ENCODE measurements at regions not wholly inside any gene's neighbourhood (a gene's known extent, or its start where the extent isn't known, plus 50 kb on each side); places are given as distances from the start of the nearest gene placed in this dataset.

DNA sequence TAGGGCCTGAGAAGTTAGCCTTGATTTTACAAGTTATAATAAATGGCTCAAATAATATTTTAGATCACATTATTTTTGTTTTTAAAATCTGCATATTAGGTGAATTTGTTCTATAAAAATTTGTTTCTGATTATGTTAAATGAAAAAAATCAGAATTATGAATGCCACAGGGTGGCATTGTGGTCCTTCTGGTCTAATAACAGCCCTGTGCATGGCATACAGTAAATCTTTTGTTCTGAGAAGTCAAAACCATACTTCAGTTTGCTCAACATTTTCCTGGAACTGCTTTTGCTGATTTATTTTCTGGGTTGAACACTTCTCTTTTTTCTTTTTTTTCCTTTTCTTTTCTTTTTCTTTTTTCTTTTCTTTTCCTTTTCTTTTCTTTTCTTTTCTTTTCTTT, 101.0 kb upstream of the UBQLN2 start:
- TF ChIP-seq POLR2A (IDR thresholded peaks at IDR 0.05) = no peak
- TF ChIP-seq, protein P1, sequence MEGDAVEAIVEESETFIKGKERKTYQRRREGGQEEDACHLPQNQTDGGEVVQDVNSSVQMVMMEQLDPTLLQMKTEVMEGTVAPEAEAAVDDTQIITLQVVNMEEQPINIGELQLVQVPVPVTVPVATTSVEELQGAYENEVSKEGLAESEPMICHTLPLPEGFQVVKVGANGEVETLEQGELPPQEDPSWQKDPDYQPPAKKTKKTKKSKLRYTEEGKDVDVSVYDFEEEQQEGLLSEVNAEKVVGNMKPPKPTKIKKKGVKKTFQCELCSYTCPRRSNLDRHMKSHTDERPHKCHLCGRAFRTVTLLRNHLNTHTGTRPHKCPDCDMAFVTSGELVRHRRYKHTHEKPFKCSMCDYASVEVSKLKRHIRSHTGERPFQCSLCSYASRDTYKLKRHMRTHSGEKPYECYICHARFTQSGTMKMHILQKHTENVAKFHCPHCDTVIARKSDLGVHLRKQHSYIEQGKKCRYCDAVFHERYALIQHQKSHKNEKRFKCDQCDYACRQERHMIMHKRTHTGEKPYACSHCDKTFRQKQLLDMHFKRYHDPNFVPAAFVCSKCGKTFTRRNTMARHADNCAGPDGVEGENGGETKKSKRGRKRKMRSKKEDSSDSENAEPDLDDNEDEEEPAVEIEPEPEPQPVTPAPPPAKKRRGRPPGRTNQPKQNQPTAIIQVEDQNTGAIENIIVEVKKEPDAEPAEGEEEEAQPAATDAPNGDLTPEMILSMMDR (IDR thresholded peaks at IDR 0.05) = peak in 1 of 6 experiments; percentile 22

Measured in Peyer's patch (tissue), 4 donors.